GM19463 (cell line): ENCODE measurements at regions not wholly inside any gene's neighbourhood (a gene's known extent, or its start where the extent isn't known, plus 50 kb on each side); places are given as distances from the start of the nearest gene placed in this dataset.
"Not testable (repeated sequence)": the region's sequence is repeated elsewhere in the genome, so short reads cannot be mapped to it uniquely, and the experiment has no call there.

Source experiments
- ATAC-seq: cut with Tn5 transposase; IDR thresholded peaks from one replicate; pipeline ENCODE4 v1.9.1; 2021; ENCODE audit warnings: mild to moderate bottlenecking, moderate library complexity; ENCODE audit not compliant: unreplicated experiment

DNA sequence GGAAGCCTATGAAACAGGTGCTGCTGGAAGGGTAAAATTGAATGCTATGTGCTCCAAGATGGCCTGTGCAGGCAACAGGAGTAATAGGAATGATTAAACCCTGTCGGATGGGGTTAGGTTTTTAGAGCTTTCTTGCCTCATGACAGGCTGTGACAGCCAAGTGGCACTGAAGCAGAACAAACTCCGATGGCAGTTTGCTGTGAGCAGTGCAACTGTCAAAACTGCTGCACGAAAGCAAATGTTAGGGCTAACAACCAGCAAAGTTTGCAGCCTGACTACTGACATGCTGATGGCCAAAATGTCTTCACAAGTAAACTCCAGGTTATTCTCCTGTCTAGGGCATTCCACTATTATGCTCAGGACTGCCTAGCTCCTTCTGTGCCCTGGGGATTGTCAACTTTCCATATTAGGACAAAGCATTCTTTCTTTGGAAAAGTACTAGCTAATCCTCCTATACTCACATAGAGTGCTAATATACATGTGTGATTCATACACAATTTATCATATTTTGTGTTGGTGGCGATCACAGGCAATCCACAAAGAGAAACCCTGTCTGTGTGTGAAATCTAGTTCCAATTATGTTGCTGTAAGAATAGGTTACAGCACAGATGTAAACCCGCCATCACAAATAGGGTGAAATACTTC is 486.6 kb upstream of the TENM3 start:
- ATAC-seq = no peak

DNA sequence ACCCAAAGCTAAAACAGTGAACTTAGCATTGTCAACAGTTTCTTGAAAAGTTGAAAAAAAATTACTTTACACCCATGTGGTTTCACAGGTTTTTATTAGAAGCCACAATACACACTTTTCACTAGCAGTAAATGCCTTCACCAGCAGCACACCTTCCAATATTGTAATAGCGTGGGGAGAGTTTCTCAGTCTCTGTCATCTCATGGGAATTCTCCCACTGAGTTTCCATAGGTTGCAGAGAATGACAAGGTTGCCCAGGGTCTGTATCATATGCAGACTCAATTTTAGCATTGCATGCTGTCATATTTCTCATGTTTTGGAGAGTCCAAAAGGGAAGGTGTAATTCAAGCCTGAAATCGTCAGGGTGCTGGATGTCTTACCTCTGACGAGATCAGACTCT is 486.1 kb upstream of the TENM3 start:
- ATAC-seq = no peak

DNA sequence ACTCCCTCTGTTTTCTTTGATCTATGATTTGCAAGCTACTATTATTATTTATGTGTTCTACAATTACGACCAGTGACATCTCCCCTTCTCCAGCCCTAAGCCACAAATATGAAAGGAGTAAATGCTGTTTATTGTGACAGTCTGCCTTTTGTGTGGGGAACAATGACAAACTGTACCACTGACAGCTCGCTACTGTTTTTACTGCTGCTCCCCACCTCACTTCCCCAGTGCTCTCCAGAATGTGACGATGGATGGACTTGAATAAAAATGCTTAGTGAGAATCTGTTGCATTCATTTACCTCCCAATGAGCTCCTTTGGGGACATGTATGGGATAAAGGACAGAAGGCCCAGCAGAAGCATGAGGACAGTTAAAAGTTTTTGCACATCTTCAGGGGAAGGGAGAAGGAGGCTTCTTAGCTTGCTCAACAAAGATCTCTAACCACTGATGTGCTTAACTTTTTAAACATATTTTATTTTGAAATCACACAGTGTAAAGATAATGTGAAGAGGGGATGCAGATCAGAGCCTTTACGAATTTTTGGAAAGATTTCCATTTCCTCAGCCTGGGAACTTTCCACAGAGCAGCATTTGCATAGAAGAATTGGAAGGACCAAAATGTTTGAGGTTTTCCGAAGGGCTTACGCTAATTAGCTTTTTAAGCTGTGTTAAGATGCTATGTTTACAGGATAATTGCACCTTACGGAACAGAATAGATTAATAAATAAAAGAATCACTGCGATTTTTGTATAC is 485.1 kb upstream of the TENM3 start:
- no peak for ATAC-seq

DNA sequence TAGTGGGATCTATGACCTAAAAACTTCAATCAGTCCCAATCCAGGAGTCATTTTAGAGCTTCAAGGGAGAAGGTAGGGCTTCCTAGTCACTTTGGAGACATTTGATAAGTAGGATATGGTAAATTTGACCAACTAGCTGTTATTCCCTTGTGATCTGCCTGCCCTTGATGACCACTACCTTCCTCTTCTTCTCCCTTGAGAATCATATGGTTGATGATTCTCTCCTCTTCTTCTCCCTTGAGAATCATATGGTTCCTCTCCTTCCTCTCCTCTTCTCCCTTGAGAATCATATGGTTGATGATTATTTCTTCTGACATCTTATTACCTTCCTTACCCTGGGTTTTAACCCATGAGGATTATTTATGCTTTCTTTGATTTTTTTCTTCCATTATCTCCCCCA is 482.6 kb upstream of the TENM3 start:
- no peak for ATAC-seq

DNA sequence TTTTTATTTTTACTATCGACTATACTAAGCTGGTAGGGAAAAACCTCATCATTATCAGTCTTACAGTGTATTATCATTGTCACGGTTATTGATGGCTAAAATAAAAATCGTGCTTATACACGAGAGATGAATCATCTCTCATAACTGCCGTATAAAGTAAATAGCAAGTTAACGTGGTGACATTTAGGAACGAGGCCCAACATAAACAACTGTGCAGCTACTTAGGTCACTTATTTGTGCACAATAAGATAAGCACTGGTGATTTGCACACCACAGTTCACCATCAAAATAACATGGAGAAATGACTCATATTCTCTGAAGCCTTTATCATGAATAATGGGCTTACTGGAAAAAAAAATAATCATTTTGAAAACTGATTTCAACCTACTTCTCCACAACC is 482.0 kb upstream of the TENM3 start:
- no peak for ATAC-seq

DNA sequence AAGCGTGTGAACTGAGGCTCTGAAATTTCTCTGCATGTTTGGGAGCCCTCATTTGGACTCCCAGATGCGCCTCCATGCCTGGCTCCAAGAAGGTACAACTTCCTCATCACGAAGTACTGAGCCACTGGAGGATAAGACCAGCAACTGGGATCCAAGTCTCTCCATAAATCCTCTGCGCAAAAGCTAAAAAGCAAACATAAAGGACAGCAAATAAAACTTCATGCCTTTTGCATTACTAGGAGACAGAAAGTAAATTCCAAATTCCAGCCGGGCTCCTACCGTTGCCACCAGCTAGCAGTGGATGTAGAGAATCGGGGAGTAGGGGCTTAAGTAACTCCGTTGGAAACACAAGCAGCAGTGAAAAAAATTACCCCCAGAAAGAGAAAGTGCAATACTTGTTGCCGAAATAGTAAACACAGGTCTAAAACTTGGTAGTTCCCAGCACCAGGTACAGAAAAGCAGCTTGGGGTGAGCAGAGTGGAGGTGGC is 477.1 kb upstream of the TENM3 start:
- no peak for ATAC-seq

DNA sequence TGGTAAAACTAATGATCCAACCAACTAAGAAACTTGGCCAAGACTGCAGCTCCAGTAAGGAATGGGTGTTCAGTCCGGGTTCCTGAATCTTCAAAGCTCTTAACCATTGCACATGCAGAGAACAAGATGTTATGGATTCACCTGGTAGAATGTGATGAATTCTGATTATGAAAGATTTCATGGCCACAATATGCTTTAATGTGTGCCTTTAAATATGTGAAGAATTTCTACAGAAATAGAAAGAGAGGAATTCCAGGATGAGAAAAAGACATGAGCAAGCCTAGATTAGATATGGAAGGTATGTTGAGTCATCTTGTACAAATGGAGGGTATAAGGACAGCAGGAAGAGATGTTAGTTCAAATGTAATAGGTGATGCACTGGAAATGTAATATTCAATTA is 472.2 kb upstream of the TENM3 start:
- ATAC-seq = no peak

DNA sequence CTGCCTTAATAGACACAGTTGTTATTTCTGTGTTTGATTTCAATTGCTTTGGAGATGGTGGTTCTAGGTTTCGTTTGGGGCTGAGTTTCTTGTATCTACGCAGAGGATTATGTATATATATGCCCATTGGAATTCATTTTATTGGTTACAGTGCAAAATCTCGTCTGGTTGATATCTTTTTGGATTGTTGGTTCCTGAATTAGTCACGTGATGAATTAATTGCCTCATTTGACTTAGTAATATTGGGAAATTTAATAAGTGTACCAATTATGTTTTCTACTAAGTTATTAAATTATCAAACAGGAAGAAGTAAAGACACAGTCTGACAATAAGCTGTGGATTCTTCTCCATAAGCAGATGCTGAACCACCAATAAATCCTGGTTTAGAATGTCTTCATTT is 467.9 kb upstream of the TENM3 start:
- no peak for ATAC-seq

DNA sequence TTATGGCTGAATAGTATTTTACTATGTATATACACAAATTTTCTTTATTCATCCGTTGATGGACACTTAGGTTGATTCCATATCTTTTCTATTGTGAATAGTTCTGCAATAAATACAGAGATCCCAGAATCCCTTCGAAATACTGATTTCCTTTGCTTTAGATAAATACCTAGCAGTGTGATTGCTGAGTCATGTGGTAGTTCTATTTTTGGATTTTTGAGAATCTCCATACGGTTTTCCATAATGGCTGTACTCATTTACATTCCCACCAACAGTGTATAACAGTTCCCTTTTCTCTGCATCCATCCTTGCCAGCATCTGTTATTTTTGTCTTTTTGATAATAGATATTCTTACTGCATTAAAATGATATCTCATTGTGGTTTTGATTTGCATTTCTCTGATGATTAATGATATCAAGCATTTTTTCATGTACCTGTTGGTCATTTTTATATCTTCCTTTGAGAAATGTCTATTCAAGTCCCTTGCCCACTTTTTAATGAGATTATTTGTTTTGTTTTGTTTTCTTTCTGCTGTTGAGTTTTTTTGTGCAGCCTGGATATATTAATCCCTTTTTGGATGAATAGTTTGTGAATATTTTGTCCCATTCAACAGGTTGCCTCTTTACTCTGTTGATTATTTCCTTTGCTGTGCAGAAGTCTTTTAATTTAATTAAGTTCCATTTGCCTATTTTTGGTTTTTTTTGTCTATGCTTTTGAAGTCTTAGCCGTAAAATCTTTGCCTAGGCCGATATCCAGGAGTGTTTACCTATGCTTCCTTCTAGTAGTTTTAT is 466.7 kb upstream of the TENM3 start:
- ATAC-seq = no peak

DNA sequence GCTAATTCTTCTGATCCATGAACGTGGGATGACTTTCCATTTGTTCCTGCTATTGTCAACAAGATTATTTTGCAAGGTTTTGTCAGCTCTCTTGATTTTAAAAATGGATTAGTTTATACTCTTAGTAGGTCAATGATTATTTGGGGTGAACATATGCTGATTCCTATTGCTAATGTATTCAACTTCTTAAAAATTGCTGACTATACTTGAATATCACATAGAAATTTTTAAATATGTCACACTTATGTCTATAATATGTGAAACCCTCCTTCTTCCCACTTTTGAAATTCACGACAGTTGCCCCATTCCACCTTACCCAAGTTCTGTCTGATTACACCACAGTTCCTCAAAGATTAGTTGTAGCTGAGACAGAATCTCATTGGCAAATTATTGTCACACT is 465.7 kb upstream of the TENM3 start:
- no peak for ATAC-seq

DNA sequence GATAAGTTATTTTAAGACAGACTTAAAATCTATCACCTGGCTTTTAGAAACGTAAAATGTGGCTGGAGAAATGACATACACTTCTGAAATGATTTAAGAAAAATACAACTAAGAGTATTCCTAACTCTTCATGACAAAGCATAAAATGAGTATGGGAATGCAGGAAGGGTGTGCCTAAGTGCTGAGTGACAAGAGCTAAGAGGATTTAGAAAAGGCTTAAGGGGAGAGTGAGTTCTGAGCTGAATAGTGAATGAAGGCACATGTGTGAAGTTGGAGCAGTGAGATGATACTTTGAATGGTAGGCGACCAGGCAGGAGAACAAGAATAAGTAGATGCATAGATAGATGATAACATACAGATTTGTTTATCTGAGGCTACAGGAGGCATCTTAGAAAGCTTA is 458.3 kb upstream of the TENM3 start:
- no peak for ATAC-seq

DNA sequence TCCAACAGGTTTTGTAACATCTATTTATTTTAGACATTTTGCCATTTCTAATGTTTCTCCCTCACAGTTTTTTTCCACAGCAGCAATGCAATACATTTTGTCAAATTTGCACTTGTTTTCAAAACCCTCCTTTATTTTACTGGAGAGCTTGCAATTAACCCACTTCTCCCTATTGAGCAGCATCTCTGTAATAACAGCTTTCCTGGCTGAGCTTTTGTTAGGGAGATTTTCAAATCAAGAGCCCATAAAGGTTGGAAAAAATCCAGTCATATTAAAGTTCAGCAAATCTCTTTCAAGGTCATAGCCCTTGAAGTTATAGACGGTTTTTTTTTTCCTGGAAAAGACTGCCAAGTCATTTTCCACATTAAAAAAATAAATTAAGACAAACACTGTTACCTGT is 450.6 kb upstream of the TENM3 start:
- ATAC-seq = no peak

DNA sequence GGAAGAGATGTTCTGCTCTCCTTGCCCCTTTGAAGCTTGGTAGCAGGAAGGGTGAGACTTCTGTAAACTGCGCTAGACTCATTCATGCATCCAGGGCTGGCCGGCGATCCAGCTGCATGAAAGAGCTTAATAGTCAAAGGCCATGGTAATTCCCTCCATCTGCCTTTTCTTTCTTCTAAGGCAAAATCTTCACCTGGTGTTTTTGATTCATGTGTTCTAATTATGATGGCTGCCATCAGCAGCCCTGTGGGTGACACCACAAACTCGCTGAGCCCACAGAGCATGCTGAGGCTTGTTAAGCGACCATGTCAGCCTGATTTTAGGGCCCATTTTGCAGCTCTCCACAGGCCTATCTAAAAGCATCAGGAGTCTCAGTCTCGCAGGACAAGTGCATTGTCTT is 450.1 kb upstream of the TENM3 start:
- no peak for ATAC-seq

DNA sequence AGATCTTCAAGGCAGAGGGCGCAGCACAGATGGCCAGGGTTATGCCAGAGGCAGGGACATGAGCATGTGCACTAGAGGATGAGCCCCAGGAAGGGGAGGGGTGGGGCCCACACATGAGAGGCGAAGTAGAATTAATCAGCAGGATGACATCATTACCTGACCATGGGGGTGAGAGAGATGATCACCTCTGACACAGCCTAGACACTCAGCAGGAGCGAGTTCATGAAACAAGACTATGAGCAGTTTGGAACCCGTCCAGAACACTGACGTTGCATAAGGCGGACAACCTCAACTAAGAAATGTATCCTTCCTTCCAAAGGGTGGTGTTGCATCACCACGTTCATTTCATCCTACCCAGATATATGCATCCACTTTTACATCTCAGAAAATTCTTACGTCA is 446.7 kb upstream of the TENM3 start:
- no peak for ATAC-seq

DNA sequence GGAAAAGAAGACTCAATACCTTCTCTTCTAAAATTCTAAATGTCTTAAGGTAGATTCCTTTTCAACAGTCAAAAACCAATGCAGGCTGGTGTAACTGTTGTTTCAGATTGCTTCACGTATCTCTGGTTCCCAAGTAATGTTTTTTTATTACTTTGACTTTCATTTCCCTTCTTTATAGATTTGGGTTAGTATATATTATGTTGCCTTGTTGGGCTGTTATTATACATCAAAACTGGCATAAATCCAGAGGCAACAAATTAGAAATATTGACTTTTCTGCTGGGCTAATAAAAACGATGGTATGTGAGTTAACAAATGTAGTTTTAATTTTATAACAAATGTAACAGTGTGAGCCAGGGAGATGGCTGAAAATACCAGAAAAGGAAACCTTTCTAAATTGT is 444.7 kb upstream of the TENM3 start:
- ATAC-seq = no peak

DNA sequence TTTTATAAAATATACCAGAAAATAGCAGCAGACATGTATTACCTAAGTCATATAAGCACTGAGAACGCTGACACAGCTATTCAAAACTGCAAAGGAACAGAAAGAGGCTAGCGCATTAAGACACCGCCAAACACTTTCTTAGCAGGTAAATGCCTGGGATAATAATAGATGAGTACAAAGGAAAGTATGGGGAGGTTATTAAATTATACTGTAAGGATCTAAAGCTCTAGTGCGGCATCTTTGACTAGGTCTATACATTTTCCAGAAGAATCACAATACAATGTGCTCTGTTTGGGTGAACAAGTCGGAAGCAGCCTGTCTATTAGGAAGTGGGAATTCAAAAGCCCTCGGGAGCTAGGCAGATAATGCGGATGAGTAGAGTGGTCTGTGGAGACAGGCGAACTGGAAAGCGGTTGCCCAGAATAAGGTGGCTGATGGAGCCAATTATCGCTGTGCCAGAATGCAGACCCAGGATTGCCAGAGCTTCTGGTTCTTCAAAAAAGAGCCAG is 443.6 kb upstream of the TENM3 start:
- no peak for ATAC-seq

DNA sequence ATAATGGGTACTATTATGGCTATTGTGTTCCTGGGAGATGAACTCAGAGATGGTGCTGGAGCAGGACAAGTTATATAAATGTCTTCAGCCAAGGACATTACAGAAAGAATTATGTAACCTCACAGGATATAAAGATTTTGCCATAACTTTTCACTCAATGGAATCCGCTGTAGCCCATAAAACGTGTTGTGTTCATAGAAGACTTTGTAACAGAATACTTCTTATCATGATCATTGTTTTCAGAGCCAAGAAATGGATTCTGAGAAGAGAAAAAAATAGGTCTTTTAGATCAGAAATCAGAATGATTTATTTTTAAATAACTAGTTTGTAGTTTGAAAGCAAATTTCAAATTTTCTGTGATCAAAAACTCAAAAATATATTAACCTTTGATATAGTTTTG is 441.0 kb upstream of the TENM3 start:
- ATAC-seq = no peak

DNA sequence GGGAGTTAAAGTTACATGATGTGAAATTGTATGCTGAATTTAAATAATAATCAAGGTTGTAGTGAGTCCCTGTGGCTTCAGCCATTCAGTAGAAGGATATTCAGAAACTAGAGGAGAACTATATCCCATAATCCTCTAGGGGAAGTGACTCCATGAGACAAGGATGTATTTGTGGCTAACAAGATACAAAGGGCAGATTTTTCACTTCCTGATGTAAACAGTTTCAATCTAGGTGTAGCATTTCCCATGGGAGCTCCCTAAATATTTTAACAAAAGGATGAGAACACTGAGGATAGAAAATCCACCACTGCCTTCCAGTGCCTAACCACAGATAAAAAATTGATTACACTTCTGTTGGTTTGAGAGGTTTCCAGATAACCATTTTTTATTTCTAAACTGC is 435.4 kb upstream of the TENM3 start:
- ATAC-seq = no peak

DNA sequence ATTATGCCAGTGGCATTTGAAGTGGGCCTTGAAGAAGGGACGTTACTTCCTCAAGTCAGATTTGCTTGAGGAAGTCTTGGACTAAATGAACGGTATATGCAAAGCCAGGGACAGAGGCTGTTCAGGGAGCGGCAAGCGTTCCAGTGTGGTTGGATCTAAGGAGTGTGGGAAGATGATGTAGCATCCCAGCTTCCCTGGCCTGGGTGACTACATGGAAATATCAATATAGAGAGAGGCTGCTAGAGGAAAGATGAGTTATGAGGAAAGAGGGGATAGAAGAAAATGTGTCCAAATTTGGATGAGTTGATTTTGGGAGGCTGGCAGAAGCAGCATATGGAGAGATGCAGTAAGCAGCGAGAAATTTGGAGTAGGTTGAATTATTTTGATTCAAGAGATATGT is 432.5 kb upstream of the TENM3 start:
- ATAC-seq = no peak

DNA sequence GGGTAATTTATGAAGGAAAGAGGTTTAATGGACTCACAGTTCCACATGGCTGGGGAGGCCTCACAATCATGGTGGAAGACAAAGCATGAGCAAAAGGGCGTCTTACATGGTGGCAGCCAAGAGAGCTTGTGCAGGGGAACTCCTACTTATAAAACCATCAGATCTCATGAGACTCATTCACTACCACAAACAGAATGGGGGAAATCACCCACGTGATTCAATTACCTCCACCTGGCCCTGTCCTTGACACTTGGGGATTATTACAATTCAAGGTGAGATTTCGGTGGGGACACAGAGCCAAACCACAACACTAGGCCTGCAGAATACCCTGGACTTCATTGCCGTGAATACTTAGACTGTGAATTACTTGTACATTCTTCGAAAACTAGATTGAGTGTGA is 431.7 kb upstream of the TENM3 start:
- not testable (repeated sequence) for ATAC-seq

DNA sequence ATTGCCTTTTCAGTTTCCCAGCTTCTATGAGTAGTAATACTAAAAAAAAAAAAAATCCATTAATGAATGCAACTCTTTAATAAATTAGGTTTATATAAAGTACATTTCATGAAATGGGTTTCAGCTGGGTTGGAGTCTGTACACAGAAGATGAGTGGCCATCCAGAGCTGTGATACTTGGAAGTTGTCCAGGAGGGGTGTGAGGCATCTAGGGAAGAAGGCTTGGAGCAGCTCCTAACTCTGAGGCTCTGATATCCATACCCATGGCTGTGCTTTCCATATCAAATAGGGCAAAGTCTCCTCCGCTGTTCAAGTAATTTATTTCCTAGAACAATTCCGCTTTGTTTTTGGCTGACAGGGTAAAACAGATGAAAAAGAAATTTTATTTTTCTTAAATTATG is 423.3 kb upstream of the TENM3 start:
- no peak for ATAC-seq

DNA sequence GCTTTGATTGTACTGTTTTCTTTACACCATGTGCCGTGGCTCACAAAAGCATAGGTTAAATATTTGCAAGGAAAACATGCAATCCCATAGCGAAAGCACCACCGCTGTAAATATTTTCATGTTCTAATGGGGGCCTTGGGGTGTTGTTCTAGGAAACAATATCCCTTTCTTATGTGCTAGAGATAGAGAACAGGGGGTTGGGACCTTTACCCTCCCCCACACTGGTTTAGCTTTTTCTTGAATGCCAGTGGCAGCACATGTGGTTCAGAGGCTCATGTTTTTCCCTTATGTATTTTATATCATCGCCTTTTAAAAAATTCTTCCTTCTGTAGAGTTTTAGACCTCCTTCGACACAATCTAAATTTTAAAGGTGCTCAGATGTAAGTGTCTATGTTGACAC is 422.6 kb upstream of the TENM3 start:
- ATAC-seq = no peak
